ENCODE measurements at regions not wholly inside any gene's neighbourhood (a gene's known extent, or its start where the extent isn't known, plus 50 kb on each side); places are given as distances from the start of the nearest gene placed in this dataset.

GRCh38 chr17:52255347-52255746, 96.8 kb upstream of the CA10 start:
- ChIA-PET POLR2A (no interaction called here), CTCF (no interaction called here)
- H3K9me3 ChIP-seq = no peaks in the 10 kb centered on the region
- H3K4me3 ChIP-seq = no peak overlapping the region
- FAIRE-seq (no peak), DNase-seq (ENCODE audit: low read depth in 1 of 2, low spot score in 1 of 2) (no peak), ATAC-seq (no peak)
- no peaks in the 10 kb centered on the region for H3K4me1 ChIP-seq
- WGBS (ENCODE audit: missing lambda C conversion rate) = 12% methylated on average over 9 of the region's 9 CpGs
- TF ChIP-seq RARB (CRISPR knock-in tag; IDR thresholded peaks at IDR 0.05) = no peak
- TF ChIP-seq NPAS2 (CRISPR knock-in tag; IDR thresholded peaks at IDR 0.05; ENCODE audit: borderline replicate concordance) = no peak
- TF ChIP-seq, protein P1, sequence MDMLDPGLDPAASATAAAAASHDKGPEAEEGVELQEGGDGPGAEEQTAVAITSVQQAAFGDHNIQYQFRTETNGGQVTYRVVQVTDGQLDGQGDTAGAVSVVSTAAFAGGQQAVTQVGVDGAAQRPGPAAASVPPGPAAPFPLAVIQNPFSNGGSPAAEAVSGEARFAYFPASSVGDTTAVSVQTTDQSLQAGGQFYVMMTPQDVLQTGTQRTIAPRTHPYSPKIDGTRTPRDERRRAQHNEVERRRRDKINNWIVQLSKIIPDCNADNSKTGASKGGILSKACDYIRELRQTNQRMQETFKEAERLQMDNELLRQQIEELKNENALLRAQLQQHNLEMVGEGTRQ (IDR thresholded peaks at IDR 0.05) = no peak
- no peak for TF ChIP-seq GATA3 (IDR thresholded peaks at IDR 0.05; ENCODE audit: borderline replicate concordance)
- no peak for TF ChIP-seq CHD2 (IDR thresholded peaks at IDR 0.05; ENCODE audit: low read length, partially characterized antibody)
- no peak for TF ChIP-seq ZSCAN20 (CRISPR knock-in tag; IDR thresholded peaks at IDR 0.05)
- no peak for TF ChIP-seq HES2 (IDR thresholded peaks at IDR 0.05)
- TF ChIP-seq REST (IDR thresholded peaks at IDR 0.05) = no peak
- no peak for TF ChIP-seq HEYL (CRISPR knock-in tag; IDR thresholded peaks at IDR 0.05)
- TF ChIP-seq EP300 (IDR thresholded peaks at IDR 0.05) = no peak
- no peak for TF ChIP-seq CEBPB (IDR thresholded peaks at IDR 0.05)
- no peak for TF ChIP-seq HOXA7 (CRISPR knock-in tag; IDR thresholded peaks at IDR 0.05)
- no peak for TF ChIP-seq CBX8 (IDR thresholded peaks at IDR 0.05)
- no peak for TF ChIP-seq MYC (IDR thresholded peaks at IDR 0.05; ENCODE audit: borderline replicate concordance, low read length)
- TF ChIP-seq ATOH8 (CRISPR knock-in tag; IDR thresholded peaks at IDR 0.05; ENCODE audit: low read depth) = no peak
- TF ChIP-seq MAFK (IDR thresholded peaks at IDR 0.05; ENCODE audit: partially characterized antibody) = no peak
- no peak for TF ChIP-seq KDM1A (IDR thresholded peaks at IDR 0.05; ENCODE audit: low read depth)
- TF ChIP-seq BHLHE40 (IDR thresholded peaks at IDR 0.05; ENCODE audit: low read depth, low read length) = no peak
- H3K27ac ChIP-seq = no peak overlapping the region
- no peak overlapping the region for H3K4me2 ChIP-seq

DNA sequence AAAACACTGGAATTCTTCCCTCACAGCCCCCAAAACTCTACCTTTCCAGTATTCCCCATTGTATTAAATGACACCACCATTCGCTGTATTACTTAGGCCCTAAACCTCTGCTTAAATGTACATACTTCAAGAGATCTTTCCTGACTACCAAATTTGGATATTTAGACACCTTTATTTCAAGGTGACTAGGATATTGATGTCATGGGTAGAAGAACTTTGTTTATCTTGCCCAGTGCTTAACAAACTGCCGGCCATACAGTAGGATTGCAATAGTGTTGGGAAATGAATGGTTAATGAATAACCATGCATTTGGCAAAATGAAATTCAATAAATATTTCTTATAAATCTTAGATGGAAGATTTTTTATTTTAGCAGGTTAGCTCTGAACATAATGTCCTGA, 86.2 kb upstream of the CA10 start:
- no peak overlapping the region for H3K4me3 ChIP-seq
- H3K9me3 ChIP-seq = no peaks in the 10 kb centered on the region
- ChIA-PET CTCF (interaction anchor here (1.1 kb wide), 1 partner anchor 16 kb away, joined by 3 read pairs; no protein-coding TSS in a partner anchor), POLR2A (no interaction called here)
- no peaks in the 10 kb centered on the region for H3K4me1 ChIP-seq
- FAIRE-seq (no peak), ATAC-seq (no peak), DNase-seq (ENCODE audit: low read depth in 1 of 2, low spot score in 1 of 2) (no peak)
- no peak overlapping the region for H3K4me2 ChIP-seq
- TF ChIP-seq EP300 (IDR thresholded peaks at IDR 0.05) (no peak), RARB (CRISPR knock-in tag; IDR thresholded peaks at IDR 0.05) (no peak), NR3C1 (IDR thresholded peaks at IDR 0.05) (no peak)
- WGBS (ENCODE audit: missing lambda C conversion rate) = 21% methylated on average over 2 of the region's 2 CpGs
- no peak overlapping the region for H3K27ac ChIP-seq

DNA sequence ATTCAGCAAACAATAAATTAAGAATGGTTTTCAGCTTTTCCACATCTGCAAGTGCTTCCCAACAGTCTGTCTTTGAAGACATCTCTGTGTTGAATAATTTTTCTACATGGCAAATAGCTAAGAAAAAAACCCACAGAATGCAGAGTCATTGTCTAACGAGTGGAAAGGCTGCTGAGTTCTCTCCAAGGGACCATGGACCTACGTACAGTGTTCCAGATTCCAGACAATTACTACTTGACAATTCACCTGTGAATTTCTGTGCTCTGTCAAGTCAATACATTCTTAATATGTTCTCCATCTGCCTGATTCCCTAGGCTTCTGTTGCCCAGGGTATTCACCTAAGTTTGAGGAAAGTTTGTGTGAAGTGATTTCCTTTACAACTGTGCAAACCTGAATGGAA, 83.8 kb upstream of the CA10 start:
- no peaks in the 10 kb centered on the region for H3K4me1 ChIP-seq
- H3K4me2 ChIP-seq = no peak overlapping the region
- CTCF ChIA-PET = no interaction called here
- H3K27ac ChIP-seq = no peak overlapping the region
- FAIRE-seq = no peak
- TF ChIP-seq POLR2A (IDR thresholded peaks at IDR 0.05; ENCODE audit: low read length) (no peak), CBX8 (IDR thresholded peaks at IDR 0.05) (no peak), BHLHE40 (IDR thresholded peaks at IDR 0.05; ENCODE audit: low read depth, low read length) (no peak), ZFP36 (IDR thresholded peaks at IDR 0.05; ENCODE audit: borderline replicate concordance, partially characterized antibody) (no peak), FOSL2 (IDR thresholded peaks at IDR 0.05) (no peak), FOSL2 (CRISPR knock-in tag; IDR thresholded peaks at IDR 0.05) (no peak), HMGXB4 (CRISPR knock-in tag; IDR thresholded peaks at IDR 0.05; ENCODE audit: borderline replicate concordance) (no peak)
- 4% methylated on average over 2 of the region's 2 CpGs for WGBS (ENCODE audit: missing lambda C conversion rate)
- H3K4me3 ChIP-seq = no peak overlapping the region
- no peak for DNase-seq (ENCODE audit: low read depth in 1 of 2, low spot score in 1 of 2)
- H3K9me3 ChIP-seq = no peaks in the 10 kb centered on the region
- POLR2A ChIA-PET = no interaction called here
- no peak for ATAC-seq

Measured in A549 (cell line).